Lung (tissue), 11 donors: ENCODE measurements at regions not wholly inside any gene's neighbourhood (a gene's known extent, or its start where the extent isn't known, plus 50 kb on each side); places are given as distances from the start of the nearest gene placed in this dataset.

ENCODE experiments used
- ATAC-seq: fragments of 200-7000 bp; cut with Tn5 transposase; one replicate; pipeline ENCODE4 v1.9.1; 2020; ENCODE audit warnings: moderate number of reproducible peaks; ENCODE audit not compliant: insufficient read depth, low FRiP score
- DNase-seq, 3 donors: peaks; one replicate each; pipeline ENCODE4 v3.0.0-alpha.2; 2013 to 2017
- H3K27ac ChIP-seq, 2 donors: one replicate each; pipeline ENCODE4 v1.5.1; 2013; ENCODE audit warnings: mild to moderate bottlenecking in 2 of 2, moderate library complexity in 2 of 2, control low read depth in 1 of 2, inconsistent platforms in 1 of 2, low read depth in 1 of 2, low read length in 1 of 2
- H3K27me3 ChIP-seq, 3 donors: one replicate each; pipeline ENCODE4 v1.5.1; 2013; ENCODE audit warnings: low read length in 2 of 3; ENCODE audit not compliant: control insufficient read depth in 3 of 3, insufficient read depth in 3 of 3
- H3K36me3 ChIP-seq, 4 donors: one replicate each; pipeline ENCODE4 v1.5.1; 2013; ENCODE audit warnings: low read length in 4 of 4, mild to moderate bottlenecking in 1 of 4, moderate library complexity in 1 of 4; ENCODE audit not compliant: control insufficient read depth in 4 of 4, insufficient read depth in 4 of 4
- H3K4me1 ChIP-seq, 5 donors: one replicate each; pipeline ENCODE4 v1.5.1; 2013; ENCODE audit warnings: low read length in 5 of 5, mild to moderate bottlenecking in 2 of 5, moderate library complexity in 1 of 5; ENCODE audit not compliant: control insufficient read depth in 5 of 5, insufficient read depth in 5 of 5
- H3K4me3 ChIP-seq: one replicate; pipeline ENCODE4 v1.5.1; 2013; ENCODE audit warnings: mild to moderate bottlenecking, control low read depth, moderate library complexity
- H3K9ac ChIP-seq, 2 donors: one replicate each; pipeline ENCODE4 v1.5.1; 2013; ENCODE audit warnings: low read length in 2 of 2, control low read depth in 1 of 2; ENCODE audit not compliant: insufficient read depth in 1 of 2
- H3K9me3 ChIP-seq, 4 donors: one replicate each; pipeline ENCODE4 v1.5.1; 2013; ENCODE audit warnings: low read length in 3 of 4, mild to moderate bottlenecking in 1 of 4, moderate library complexity in 1 of 4; ENCODE audit not compliant: control insufficient read depth in 4 of 4, insufficient read depth in 3 of 4
- CTCF ChIP-seq: IDR thresholded peaks from 2 replicates; pipeline ENCODE4 v1.5.1; 2012; ENCODE audit warnings: mild to moderate bottlenecking; ENCODE audit errors: control extremely low read depth, extremely low read depth
- WGBS, 2 donors: extraction: QIAGEN DNeasy Blood & Tissue Kit; methylation state at CpG; one replicate each; pipeline ENCODE4 v1.1.7; 2013; 5-methylcytosine and 5-hydroxymethylcytosine counted together
- donor health status: control.
- donor health status: control.
- donor health status: Bipolar disorder and iron deficiency.
- donor health status: healthy.
- donor health status: DM: yes; HTN: yes; CAD: no.

- no peak for ATAC-seq
Measured at GRCh38 chr14:80425686-80426085, 214.4 kb upstream of the DIO2 start.

GRCh38 chr14:80419769-80420168 lies 208.5 kb upstream of the DIO2 start:
- ATAC-seq (no peak), DNase-seq (no peak)
- H3K9ac ChIP-seq, result no peak overlapping the region
- no peak overlapping the region for H3K4me3 ChIP-seq
- WGBS, 2 donors, result 87 to 94% methylated on average over 4 of the region's 4 CpGs
- no peaks in the 10 kb centered on the region for H3K36me3 ChIP-seq
- no peaks in the 10 kb centered on the region for H3K9me3 ChIP-seq
- no peaks in the 10 kb centered on the region for H3K27me3 ChIP-seq
- TF ChIP-seq CTCF, result no peak
- H3K27ac ChIP-seq, result no peak overlapping the region
- H3K4me1 ChIP-seq, result no peaks in the 10 kb centered on the region

More at GRCh38 chr14:80425686-80426085, 214.4 kb upstream of the DIO2 start:
- H3K4me1 ChIP-seq, result no peaks in the 10 kb centered on the region
- WGBS, 2 donors, result 67 to 81% methylated on average over 5 of the region's 5 CpGs
- H3K27ac ChIP-seq, result no peak overlapping the region
- H3K27me3 ChIP-seq, result no peaks in the 10 kb centered on the region
- no peak overlapping the region for H3K4me3 ChIP-seq
- TF ChIP-seq CTCF, result no peak
- H3K9ac ChIP-seq, result no peak overlapping the region
- H3K9me3 ChIP-seq, result no peaks in the 10 kb centered on the region
- no peaks in the 10 kb centered on the region for H3K36me3 ChIP-seq
- DNase-seq, result no peak

DNA sequence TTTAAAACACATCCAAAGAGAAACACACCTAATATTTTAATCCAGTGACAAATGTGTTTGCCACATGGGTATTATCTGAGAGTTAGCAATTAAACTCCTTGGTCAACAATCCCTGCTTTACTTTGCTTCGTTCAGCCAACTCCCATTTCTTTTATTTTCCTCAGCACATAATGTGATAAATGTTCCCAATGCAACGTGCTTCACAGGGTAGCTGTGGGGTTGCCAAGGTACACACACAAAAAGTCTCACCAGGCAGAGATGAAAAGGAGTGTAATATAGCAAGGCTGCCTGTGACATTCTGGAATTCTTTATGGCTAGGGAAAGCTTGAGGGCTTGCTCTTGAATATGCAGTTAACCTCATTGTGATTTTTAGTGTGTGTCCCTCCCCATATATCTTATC lies 208.0 kb upstream of the DIO2 start:
- no peaks in the 10 kb centered on the region for H3K9me3 ChIP-seq
- DNase-seq, result no peak

More for the DNA sequence above, 208.0 kb upstream of the DIO2 start:
- no peaks in the 10 kb centered on the region for H3K36me3 ChIP-seq
- no peaks in the 10 kb centered on the region for H3K4me1 ChIP-seq
- H3K4me3 ChIP-seq, result no peak overlapping the region
- WGBS, 2 donors, result 42 to 82% methylated on average over 2 of the region's 2 CpGs
- no peak for TF ChIP-seq CTCF
- H3K27me3 ChIP-seq, result no peaks in the 10 kb centered on the region
- no peak overlapping the region for H3K27ac ChIP-seq
- no peak for ATAC-seq
- no peak overlapping the region for H3K9ac ChIP-seq
